AG20443 (cell line): ENCODE measurements at regions not wholly inside any gene's neighbourhood (a gene's known extent, or its start where the extent isn't known, plus 50 kb on each side); places are given as distances from the start of the nearest gene placed in this dataset.
A peak's percentile ranks its signal among the peaks of the same experiment; 100 is the strongest.
"Not testable (repeated sequence)": the region's sequence is repeated elsewhere in the genome, so short reads cannot be mapped to it uniquely, and the experiment has no call there.

Experiments used
- DNase-seq: peaks from one replicate; pipeline ENCODE4 v3.0.0; 2012; ENCODE audit warnings: low spot score, mixed read lengths

DNA sequence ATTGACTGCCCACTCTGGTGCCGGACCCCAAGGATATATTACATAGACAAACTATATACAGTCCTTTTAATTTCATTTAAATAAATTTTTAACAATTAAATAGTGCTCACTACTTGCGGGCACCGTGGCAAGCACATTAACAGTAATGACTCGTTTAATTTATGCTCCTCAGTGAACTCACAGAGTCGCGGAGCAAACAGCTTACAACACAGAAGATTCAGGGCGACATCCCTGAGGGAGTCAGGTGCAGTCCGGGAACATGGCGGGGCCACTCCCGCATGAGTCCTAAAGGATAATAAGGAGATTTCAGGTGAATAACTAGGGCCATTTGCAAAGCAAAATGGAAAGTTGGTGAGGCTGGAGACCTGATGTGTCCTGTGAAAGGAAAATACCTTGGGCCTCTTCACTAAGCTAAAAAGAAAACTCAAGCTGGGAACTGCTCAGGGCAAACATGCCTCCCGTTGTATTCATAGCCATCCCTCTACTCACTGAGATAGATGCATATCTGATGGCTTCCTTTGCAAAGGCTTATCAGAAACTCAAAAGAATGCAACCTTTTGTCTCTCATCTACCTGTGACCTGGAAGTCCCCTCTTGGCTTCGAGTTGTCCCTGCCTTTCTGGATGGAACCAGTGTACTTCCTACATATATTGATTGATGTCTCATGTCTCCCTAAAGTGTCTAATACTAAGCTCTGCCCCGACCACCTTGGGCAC lies 125.6 kb downstream of the KLF6 start:
- DNase-seq = no peak

GRCh38 chr10:3658766-3659165 lies 126.2 kb downstream of the KLF6 start:
- DNase-seq = no peak

GRCh38 chr10:3656214-3656613 lies 128.8 kb downstream of the KLF6 start:
- DNase-seq = no peak

DNA sequence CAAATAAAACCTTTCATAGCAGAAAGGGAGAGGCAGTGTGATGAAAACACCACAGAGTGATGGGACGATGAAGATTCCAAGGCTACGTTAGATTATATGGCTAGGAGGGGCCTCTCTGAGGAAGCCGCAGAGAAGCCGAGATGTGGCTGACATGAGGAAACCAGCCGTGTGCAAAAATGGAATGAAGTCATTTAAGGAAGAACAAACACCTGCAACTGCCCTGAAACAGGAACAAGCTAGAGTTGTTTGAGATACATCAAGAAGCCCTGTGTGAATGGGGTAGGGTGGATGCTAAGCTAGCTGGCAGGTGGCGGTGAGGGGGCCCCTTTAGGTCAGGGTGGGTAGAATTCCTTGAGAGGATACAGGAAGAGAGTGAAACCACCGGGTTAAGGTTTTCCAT lies 129.5 kb downstream of the KLF6 start:
- no peak for DNase-seq

DNA sequence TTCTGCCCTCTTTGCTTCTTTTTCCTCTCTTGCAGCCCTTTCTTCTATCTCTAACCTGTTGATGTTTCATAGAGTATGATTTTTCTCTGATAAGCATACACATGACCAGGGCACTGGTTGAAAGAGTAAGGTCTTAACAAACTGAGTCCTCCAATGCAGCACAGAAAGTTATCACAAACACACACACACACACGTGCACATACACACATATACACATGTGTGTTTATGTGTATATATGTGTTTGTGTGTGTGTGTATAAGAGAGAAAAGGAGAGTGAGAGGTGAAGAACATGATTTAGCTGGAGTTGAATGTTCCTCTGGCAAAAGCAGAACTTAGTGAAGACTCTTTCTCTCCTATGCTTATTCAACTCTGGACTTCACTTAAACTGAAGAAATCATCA lies 130.0 kb downstream of the KLF6 start:
- no peak for DNase-seq

DNA sequence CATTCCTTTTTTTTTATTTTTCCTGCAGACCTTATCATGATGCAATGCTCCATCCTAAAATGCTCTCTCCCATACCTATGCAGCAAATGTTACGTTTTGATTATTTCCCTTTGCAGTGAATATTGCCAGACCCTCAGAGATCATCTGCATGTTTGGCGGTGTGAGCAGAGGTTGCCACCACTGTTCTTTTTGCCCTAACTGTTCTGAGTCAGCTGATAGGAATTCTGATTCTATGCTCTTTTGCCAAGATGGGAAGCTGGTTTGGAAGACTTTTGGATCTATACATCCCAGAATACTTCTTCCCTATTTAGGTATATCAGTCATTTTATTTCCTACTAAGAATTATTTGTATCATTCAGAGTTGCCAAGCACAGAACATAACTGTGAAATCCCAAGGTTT lies 130.5 kb downstream of the KLF6 start:
- no peak for DNase-seq

GRCh38 chr10:3653303-3653702 lies 131.7 kb downstream of the KLF6 start:
- not testable (repeated sequence) for DNase-seq

DNA sequence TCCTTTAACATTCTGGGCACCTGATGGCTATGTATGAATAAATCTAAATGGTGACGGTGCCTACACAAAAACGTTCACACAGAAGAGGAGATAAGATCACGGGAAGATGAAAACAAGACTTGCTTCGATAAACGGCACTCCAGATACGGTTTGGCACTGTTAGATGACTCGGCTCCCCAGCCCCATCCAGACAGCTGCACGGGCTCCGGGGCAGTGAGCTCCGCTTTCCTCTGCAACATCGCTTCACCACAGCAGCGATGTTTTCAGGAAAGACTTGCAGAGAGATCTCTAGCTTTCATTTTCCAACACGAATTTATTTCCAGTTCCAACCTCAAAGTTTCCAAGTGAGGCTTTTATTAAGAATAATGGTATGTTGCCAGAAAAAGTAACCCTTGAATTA lies 132.1 kb downstream of the KLF6 start:
- DNase-seq = peak; percentile 69

DNA sequence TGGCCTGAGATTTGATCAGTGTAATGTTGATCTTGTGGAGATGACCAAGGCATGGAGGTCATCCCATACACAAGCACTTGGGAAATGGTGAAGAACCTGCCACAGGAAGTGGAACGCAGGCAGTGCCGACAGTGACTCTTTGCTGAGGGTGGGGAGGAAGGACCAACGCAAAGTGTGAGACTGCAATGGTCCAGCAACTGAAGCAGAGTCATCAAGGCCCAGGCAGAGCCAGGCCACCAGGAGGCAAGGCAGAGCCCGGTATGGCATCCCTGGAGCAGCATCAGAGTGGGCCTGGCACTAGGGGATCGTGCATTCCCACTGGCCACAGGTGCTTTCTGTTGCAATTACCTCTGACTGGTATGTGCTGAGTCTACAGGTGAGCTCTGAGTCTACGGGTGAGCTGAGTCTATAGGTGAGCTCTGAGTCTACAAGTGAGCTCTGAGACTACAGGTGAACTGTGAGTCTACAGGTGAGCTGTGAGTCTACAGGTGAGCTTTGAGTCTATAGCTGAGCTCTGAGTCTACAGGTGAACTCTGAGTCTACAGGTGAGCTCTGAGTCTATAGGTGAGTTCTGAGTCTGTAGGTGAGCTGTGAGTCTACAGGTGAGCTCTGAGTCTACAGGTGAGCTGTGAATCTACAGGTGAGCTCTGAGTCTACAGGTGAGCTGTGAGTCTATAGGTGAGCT lies 132.9 kb downstream of the KLF6 start:
- no peak for DNase-seq

- DNase-seq = no peak
Observed at GRCh38 chr10:3648576-3648975, 136.4 kb downstream of the KLF6 start.

GRCh38 chr10:3648170-3648569 lies 136.8 kb downstream of the KLF6 start:
- DNase-seq = no peak

DNA sequence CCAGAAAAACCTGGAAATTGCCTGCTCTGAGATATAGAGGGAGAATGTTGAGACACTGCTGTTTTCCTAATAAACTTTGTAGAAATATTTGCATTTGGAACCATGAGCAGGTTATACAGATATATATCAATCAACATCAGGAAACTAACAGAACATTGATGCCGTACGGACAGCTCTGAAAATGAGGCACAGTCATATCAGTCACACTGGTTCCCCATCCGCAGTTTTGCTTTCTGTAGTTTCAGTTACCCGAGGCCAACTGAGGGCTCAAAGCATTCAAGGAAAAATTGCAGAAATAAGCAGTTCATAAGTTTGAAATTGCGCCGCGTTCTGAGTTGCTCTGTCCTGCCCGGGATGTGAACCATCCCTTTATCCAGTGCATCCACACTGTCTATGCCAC lies 137.9 kb downstream of the KLF6 start:
- no peak for DNase-seq

DNA sequence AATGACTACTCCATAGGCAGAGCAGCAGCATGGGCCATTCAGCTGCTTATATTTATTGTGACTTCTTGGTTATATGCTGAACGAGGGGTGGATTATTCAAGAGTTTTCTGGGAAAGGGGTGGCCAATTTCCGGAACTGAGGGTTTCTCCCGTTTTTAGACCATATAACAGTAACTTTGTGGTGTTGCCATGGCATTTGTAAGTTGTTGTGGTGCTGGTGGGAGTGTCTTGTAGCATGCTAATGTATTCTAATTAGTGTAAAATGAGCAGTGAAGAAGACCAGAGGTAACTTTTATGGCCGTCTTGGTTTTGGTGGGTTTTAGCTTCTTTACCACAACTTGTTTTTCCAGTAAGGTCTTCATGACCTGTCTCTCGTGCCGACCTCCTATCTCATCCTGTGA lies 139.6 kb downstream of the KLF6 start:
- DNase-seq = no peak

DNA sequence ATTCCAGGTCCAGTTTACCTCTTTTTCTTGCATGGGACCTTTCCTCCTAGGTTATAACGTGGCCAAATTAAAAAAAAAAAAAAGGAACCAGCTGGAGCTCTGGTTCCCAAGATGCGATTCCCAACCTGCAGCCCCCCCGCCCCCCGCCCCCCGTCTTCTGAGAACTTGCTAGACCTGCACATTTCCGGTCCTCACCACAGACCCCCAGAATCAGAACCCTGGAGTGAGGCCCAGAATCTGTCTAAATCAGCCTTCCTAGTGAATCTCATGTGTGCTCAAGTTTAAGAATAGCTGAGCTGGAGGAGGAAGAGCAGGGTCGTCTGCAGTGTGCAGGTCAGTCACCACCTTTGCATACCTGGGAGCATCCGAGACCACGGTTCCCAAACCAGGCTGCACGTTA lies 144.2 kb downstream of the KLF6 start:
- DNase-seq = no peak

DNA sequence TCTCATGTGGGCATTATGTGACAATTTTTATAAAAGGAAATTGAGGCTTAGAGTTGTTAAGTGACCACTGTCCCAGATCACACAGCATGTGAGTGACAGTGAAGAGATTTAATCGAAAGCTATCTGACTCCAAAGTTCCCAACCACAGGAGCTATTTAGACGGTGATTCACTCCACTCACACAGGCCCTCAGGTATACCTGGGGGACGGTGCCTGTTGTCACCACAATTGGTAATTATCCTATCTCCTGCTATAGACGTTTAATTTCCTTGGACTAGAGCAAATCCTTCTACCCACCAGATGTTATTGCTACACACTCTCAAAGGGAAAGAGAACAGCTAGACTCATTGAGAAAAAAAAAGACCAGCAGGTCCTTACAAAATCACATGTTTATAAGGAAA lies 145.5 kb downstream of the KLF6 start:
- DNase-seq = no peak

DNA sequence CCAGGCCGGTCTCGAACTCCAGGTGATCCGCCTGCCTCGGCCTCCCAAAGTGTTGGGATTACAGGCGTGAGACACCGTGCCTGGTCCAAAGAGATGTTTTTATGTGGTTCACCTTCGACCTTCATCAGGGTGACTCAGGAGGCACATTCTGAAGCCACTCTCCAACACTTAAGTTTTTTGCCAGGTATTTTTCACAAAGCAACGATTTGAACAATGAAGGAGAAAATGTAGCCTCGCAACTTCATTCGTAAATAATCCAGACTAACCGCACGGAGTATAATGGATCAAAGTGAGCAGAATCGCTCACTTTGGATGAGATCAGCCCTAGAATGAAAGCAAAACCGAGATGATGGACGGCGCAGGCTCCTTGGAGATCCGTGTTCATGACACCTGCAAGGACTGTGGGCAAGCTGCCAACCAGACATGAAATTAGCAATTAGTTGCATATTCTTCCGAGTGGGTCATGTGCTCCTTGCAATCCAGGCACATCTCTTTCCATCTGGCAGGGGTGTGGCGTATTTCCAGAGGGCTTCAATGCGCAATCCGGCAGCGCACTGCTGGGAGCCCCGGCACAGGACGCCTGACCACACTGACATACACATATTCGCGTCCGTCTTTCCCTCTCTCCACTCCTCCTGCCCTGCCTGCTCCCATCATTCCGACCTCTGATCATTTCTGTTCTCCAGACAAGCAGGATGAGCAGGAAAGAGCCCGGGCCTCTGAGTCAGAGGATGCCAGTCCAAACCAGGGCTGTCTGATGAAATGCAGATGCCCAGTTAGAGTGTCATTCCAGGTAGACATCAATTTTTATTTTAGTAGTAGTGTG lies 148.4 kb downstream of the KLF6 start:
- no peak for DNase-seq

DNA sequence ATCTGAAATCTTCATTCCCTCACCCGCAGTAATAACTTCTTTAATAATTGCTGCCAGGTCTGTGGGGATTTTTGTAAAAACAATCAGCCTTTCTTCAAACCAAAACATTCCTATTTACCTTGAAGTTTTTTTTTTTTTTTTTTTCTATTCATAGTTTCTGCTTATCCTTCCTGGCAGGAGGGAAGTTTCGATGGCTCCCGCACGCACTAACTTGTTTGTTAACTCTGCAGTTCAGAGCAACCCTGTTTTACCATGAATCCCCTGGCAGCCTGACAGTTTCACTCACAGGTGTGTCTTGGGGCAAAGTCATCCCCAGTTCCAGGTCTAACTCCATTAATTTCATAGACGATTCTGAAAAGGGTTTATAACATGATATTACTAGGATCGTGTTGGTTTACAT lies 149.3 kb downstream of the KLF6 start:
- no peak for DNase-seq

DNA sequence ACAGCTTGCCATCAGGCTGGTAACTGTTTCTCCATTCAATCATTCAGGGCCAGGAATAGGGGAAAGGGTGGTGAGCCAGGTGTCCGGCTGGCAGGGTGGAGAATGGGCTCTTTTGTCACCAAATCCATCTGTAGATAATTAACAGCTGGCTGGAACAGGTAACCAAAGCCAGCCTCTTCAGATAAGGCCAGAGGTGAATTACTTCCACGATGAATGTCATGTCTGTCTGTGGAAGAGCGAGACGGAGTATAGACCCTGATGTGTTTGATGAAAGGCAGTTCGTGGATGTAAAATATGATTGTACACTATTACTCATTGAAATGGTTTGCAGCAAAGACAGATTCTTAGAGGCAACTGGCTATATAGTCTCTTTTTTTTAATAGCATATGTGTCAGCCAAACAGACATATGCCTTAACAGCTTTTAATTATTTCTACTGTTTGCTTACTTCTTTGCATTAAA lies 149.8 kb downstream of the KLF6 start:
- DNase-seq = no peak

- DNase-seq = not testable (repeated sequence)
Observed at GRCh38 chr10:3634646-3635045, 150.4 kb downstream of the KLF6 start.

DNA sequence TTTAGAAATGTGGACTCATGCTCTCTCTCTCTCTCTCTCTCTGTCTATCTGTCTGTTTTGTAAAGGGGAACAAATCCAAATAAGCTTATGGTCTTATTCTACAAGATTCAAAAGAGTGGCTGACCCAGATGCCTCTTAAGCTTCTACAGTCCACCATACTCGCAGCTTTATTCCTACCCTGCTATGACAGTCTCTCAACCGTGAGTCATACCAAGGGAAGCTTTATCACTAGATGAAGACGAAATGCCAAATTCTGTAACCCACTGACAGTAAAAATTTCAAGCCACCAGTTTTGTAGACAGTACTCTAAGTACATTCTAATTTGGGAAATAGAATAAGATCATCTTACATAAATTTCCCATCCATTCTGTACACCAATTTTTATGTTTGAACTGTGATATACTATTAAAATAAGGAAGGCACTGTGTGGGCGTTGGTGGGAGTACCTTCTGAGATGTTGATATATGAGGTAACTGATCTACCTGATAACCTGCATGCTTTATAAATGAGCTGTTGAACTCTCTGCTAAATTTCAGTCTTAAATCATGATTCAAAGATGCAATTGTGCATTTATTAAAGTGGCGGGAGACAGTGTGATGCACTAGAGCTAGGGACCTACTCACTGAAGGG lies 153.2 kb downstream of the KLF6 start:
- no peak for DNase-seq

DNA sequence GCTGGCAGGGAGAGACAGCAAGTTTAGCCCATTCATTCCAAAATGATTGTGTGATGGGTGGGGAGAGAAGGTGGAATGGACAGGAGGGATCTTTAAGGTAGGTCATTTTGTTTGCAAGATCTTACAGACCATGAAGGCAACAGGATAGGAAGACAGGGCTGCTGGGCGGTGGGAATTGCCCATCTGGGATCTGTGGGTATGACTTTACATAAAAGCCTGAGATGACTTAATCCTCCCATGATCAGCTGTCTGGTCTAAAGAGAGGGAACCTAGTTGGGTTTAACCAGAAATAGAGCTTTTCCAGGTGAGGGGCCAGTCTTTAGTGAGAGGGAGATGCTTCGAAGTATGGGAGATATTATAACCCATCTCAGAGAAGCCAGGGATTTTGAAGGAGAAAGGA lies 153.7 kb downstream of the KLF6 start:
- DNase-seq = no peak

DNA sequence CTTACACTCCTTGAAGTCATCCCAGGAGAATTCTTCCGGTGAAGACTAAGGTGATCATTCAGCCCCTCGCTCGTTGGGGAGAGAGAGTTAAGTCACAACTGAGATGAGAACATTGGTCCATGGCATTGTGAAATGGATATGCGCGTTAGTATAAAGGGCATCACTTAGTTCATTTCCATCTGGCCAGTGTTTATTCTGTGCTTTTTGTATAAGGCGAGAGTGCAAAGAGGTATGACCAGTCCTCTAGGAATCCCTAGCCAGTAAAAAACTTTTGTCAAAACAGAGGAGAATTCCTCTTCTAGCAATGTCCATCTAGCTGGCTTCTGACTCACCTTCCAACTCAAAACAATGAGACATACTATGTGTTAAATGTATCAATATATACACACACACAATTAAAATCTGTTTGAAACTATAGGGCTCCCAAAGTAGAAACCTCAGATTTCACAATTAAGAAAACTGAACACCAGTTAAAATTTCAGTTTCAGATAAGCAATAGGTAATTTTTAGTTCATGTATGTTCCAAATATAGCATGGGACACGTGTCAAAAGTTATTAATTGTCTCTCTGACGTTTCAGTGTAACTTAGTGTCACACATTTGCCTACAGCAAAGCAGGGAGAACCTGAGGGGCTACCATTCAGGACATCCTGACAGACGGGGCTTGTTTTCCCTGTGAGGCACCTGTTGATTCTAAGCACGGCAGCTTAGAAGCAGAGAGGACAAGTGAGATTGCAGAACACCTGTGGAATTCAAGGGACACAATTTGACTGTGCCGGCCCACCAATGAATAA lies 158.9 kb downstream of the KLF6 start:
- DNase-seq = peak; percentile 31
